Mesothelial cell of epicardium (in vitro differentiated cells): ENCODE measurements at regions not wholly inside any gene's neighbourhood (a gene's known extent, or its start where the extent isn't known, plus 50 kb on each side); places are given as distances from the start of the nearest gene placed in this dataset.

Source experiments
- DNase-seq, 2 experiments: peaks; one replicate each; pipeline ENCODE4 v3.0.0; 2021; ENCODE audit warnings: low spot score in 2 of 2; ENCODE audit not compliant: unreplicated experiment in 2 of 2
- H3K27ac Mint-ChIP-seq: 2 replicates; pipeline ENCODE4 v1.8.0; 2021; ENCODE audit warnings: mixed read lengths
- H3K27me3 Mint-ChIP-seq: 2 replicates; pipeline ENCODE4 v1.8.0; 2021; ENCODE audit warnings: low read depth, mixed read lengths
- H3K36me3 Mint-ChIP-seq: 2 replicates; pipeline ENCODE4 v1.8.0; 2021; ENCODE audit warnings: mixed read lengths
- H3K4me1 Mint-ChIP-seq: 2 replicates; pipeline ENCODE4 v1.8.0; 2021; ENCODE audit warnings: mixed read lengths
- H3K4me3 Mint-ChIP-seq: 2 replicates; pipeline ENCODE4 v1.8.0; 2021; ENCODE audit warnings: mild to moderate bottlenecking, moderate library complexity, mixed read lengths
- H3K9me3 Mint-ChIP-seq: 2 replicates; pipeline ENCODE4 v1.8.0; 2021; ENCODE audit warnings: mixed read lengths
- TF ChIP-seq, protein P1 (sequence below): fragments of 200-600 bp; sonication (generic); IDR thresholded peaks from one replicate; pipeline ENCODE4 v1.5.0; 2021; ENCODE audit warnings: antibody characterized with exemption; ENCODE audit not compliant: unreplicated experiment

DNA sequence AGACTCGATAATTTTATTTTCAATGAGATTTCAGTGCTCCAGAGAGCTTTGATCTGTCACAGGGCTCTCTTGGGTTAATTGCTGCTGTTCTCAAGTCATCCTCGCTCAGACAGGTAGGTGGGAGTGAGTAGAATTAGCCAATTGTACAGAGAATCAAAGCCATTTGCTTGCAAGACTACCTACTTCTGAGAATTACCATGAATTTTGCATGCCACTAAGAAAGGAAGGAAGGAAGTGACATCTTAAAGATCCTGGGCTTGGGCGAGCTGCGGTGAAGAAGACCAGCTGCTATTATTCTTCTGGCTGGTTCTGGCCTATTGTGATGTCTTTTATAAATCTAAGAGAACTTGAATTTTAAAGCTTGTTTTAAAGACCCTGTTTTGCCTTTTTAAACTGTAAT, 154.1 kb upstream of the LPP start:
- Mint-ChIP-seq H3K4me1 (peaks cover 21% of the 10 kb centered on the region), H3K36me3 (no peaks in the 10 kb centered on the region), H3K9me3 (no peaks in the 10 kb centered on the region), H3K27me3 (no peaks in the 10 kb centered on the region), H3K4me3 (no peak overlapping the region), H3K27ac (no peak overlapping the region)
- no peak for DNase-seq
- TF ChIP-seq, protein P1, sequence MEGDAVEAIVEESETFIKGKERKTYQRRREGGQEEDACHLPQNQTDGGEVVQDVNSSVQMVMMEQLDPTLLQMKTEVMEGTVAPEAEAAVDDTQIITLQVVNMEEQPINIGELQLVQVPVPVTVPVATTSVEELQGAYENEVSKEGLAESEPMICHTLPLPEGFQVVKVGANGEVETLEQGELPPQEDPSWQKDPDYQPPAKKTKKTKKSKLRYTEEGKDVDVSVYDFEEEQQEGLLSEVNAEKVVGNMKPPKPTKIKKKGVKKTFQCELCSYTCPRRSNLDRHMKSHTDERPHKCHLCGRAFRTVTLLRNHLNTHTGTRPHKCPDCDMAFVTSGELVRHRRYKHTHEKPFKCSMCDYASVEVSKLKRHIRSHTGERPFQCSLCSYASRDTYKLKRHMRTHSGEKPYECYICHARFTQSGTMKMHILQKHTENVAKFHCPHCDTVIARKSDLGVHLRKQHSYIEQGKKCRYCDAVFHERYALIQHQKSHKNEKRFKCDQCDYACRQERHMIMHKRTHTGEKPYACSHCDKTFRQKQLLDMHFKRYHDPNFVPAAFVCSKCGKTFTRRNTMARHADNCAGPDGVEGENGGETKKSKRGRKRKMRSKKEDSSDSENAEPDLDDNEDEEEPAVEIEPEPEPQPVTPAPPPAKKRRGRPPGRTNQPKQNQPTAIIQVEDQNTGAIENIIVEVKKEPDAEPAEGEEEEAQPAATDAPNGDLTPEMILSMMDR = no peak

DNA sequence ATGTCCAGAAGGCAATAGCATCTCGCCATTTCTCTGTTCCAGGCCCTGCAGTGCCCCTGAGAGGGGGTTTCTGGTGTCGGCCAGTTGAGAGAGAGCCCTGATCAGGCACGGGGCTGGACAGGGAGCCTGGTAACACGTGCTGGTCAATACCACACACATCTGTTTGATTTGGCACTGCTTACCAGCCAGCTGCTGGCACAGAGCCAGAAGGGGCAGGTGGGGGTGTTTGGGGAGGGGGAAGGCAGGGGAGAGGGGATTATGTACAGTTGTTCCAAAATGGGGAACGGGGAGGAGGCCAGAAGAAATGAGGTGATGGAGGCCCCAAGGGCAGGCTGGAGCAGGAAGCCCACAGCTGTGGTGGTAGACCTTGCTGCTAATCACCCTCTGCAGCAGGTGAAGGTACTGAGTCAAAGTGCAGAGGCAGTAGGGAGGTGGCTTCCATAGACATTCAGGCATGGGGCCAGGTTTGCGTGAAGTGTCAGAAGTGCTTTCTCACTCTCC, 153.5 kb upstream of the LPP start:
- Mint-ChIP-seq H3K9me3 (no peaks in the 10 kb centered on the region), H3K4me3 (no peak overlapping the region), H3K4me1 (peaks cover 21% of the 10 kb centered on the region), H3K27me3 (no peaks in the 10 kb centered on the region), H3K27ac (no peak overlapping the region), H3K36me3 (no peaks in the 10 kb centered on the region)
- TF ChIP-seq, protein P1 = no peak
- DNase-seq = no peak

DNA sequence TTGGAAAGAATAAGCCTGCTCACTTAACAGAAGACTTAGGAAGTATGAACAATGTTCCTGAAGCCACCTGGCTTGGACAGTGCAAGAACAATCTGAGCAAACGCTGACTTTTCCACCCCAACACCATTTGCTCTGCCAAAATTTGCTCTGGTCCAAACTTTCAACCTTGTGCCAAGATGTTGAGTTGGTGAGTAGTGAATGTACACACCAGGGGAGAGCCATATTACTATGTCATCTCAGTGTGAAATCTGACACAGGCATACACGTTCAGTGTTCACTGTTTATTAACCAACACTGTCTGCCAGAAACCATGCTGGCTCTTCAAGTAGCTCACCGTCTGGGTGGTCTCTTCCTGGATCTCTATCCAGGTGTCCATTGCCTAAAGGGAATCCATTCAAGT, 152.9 kb upstream of the LPP start:
- H3K9me3 Mint-ChIP-seq = no peaks in the 10 kb centered on the region
- H3K27ac Mint-ChIP-seq = no peak overlapping the region
- peaks cover 18% of the 10 kb centered on the region for H3K4me1 Mint-ChIP-seq
- H3K36me3 Mint-ChIP-seq = no peaks in the 10 kb centered on the region
- TF ChIP-seq, protein P1 = no peak
- H3K27me3 Mint-ChIP-seq = no peaks in the 10 kb centered on the region
- H3K4me3 Mint-ChIP-seq = no peak overlapping the region
- no peak for DNase-seq

DNA sequence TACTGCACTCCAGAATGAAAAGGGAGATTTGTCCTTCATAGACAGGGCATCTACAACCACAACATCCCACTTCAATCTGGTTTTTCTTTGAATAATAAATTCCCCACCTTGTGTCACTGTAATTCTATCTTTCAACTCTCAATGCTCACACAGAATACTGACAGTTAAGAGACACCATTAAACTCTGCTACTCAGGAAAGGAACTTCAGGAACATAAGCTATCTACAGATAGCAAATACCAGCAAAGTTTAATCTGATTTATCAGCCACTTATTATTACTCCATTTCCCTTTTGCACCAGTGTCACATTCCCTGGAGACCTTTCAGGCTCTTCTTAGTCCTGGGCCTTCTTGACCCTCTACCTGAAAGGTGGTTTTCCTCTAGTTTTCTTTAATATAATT, 152.0 kb upstream of the LPP start:
- Mint-ChIP-seq H3K36me3 (no peaks in the 10 kb centered on the region), H3K27me3 (no peaks in the 10 kb centered on the region), H3K4me3 (no peak overlapping the region), H3K4me1 (peaks cover 10% of the 10 kb centered on the region), H3K9me3 (no peaks in the 10 kb centered on the region), H3K27ac (no peak overlapping the region)
- DNase-seq = no peak
- TF ChIP-seq, protein P1 = no peak

DNA sequence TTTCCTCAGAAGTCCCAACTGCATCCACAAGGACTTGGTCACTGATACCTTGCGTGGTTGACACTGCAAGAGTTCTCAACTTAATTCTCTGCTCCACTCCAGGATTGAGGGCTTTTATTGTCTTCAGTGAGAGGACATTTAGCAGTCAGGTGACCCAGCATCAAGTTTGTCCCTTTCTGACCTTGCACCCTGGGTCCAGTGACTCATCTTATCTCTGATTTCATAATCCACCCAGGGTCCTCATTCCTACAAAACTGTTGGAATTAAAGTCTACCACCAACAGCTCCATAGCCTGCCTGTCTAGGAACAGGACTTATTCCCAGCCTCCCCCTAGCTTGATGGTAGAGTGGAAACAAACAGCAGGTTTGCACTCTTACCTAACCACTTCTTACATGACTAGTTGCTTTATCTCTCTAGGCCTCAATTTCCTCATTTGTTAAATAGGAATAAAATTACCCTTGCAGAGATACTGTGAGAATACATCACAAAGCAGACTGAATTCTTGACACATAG, 151.3 kb upstream of the LPP start:
- H3K27ac Mint-ChIP-seq = no peak overlapping the region
- peaks cover 10% of the 10 kb centered on the region for H3K4me1 Mint-ChIP-seq
- no peak for DNase-seq
- H3K9me3 Mint-ChIP-seq = no peaks in the 10 kb centered on the region
- no peak overlapping the region for H3K4me3 Mint-ChIP-seq
- TF ChIP-seq, protein P1 = no peak
- no peaks in the 10 kb centered on the region for H3K27me3 Mint-ChIP-seq
- no peaks in the 10 kb centered on the region for H3K36me3 Mint-ChIP-seq
